GM23338 (cell line): ENCODE measurements at regions not wholly inside any gene's neighbourhood (a gene's known extent, or its start where the extent isn't known, plus 50 kb on each side); places are given as distances from the start of the nearest gene placed in this dataset.

Experiments
- ATAC-seq: fragments of 200-7000 bp; cut with Tn5 transposase; 3 replicates; pipeline ENCODE4 v1.9.1; 2020
- DNase-seq: peaks from one replicate; pipeline ENCODE4 v3.0.0-alpha.2; 2015; ENCODE audit warnings: low spot score
- H2AFZ ChIP-seq: fragments of 200-600 bp; sonication (generic); 2 replicates; pipeline ENCODE4 v1.8.0; 2016; ENCODE audit warnings: antibody characterized with exemption, mild to moderate bottlenecking, moderate library complexity
- H3F3A ChIP-seq: fragments of 200-600 bp; sonication (generic); replicated peaks from 2 replicates; pipeline ENCODE4 v1.8.0; 2017; ENCODE audit warnings: antibody characterized with exemption, mixed run types, low read depth
- H3K27ac ChIP-seq: fragments of 200-600 bp; sonication (generic); 2 replicates; pipeline ENCODE4 v1.6.1; 2016; ENCODE audit warnings: low read depth
- H3K27me3 ChIP-seq: fragments of 200-600 bp; sonication (generic); 2 replicates; pipeline ENCODE4 v1.8.0; 2016; ENCODE audit warnings: mild to moderate bottlenecking, mixed run types, moderate library complexity; ENCODE audit not compliant: insufficient read depth
- H3K36me3 ChIP-seq: fragments of 200-600 bp; sonication (generic); 2 replicates; pipeline ENCODE4 v1.8.0; 2016; ENCODE audit warnings: mild to moderate bottlenecking; ENCODE audit not compliant: insufficient read depth
- H3K4me1 ChIP-seq: fragments of 200-600 bp; sonication (generic); 2 replicates; pipeline ENCODE4 v1.8.0; 2016; ENCODE audit warnings: mild to moderate bottlenecking, moderate library complexity; ENCODE audit not compliant: insufficient read depth
- H3K4me2 ChIP-seq: fragments of 200-600 bp; sonication (generic); 2 replicates; pipeline ENCODE4 v1.7.1; 2017; ENCODE audit warnings: mixed run types
- H3K4me3 ChIP-seq: fragments of 200-600 bp; sonication (generic); 2 replicates; pipeline ENCODE4 v1.6.1; 2016; ENCODE audit warnings: mixed run types
- H3K79me2 ChIP-seq: fragments of 200-600 bp; sonication (generic); replicated peaks from 2 replicates; pipeline ENCODE4 v1.8.0; 2017; ENCODE audit warnings: mild to moderate bottlenecking; ENCODE audit not compliant: insufficient read depth
- H3K9me2 ChIP-seq: fragments of 200-600 bp; sonication (generic); 2 replicates; pipeline ENCODE4 v1.8.0; 2017; ENCODE audit not compliant: insufficient read depth
- H4K20me1 ChIP-seq: fragments of 200-600 bp; sonication (generic); replicated peaks from 2 replicates; pipeline ENCODE4 v1.8.0; 2017; ENCODE audit warnings: mild to moderate bottlenecking; ENCODE audit not compliant: insufficient read depth
- H3K27ac Mint-ChIP-seq: 2 replicates; pipeline ENCODE4 v1.8.0; 2020; ENCODE audit warnings: inconsistent platforms, mild to moderate bottlenecking, moderate library complexity, mixed read lengths
- H3K27me3 Mint-ChIP-seq: 3 replicates; pipeline ENCODE4 v1.8.0; 2022; ENCODE audit warnings: low read depth, mild to moderate bottlenecking, moderate library complexity, mixed read lengths, inconsistent platforms; ENCODE audit not compliant: insufficient read depth, poor library complexity
- H3K36me3 Mint-ChIP-seq: 3 replicates; pipeline ENCODE4 v1.8.0; 2021; ENCODE audit warnings: low read depth, mild to moderate bottlenecking, inconsistent platforms, moderate library complexity, mixed read lengths
- H3K4me1 Mint-ChIP-seq: 3 replicates; pipeline ENCODE4 v1.8.0; 2020; ENCODE audit warnings: mild to moderate bottlenecking, inconsistent platforms, mixed read lengths
- H3K4me3 Mint-ChIP-seq: 3 replicates; pipeline ENCODE4 v1.8.0; 2021; ENCODE audit warnings: moderate library complexity, mild to moderate bottlenecking, inconsistent platforms, mixed read lengths
- H3K9me3 Mint-ChIP-seq: 3 replicates; pipeline ENCODE4 v1.8.0; 2020; ENCODE audit warnings: moderate library complexity, mild to moderate bottlenecking, inconsistent platforms, mixed read lengths
- CREB1 ChIP-seq: fragments of 250-450 bp; sonication (Bioruptor Pico); IDR thresholded peaks from 2 replicates; pipeline ENCODE4 v1.5.0; 2020; ENCODE audit warnings: low read depth, mild to moderate bottlenecking, moderate library complexity
- EZH2 ChIP-seq: fragments of 200-600 bp; sonication (generic); IDR thresholded peaks from one replicate; pipeline ENCODE4 v1.8.0; 2017; ENCODE audit warnings: antibody characterized with exemption, mild to moderate bottlenecking, low read depth; ENCODE audit not compliant: unreplicated experiment
- EZH2phosphoT487 ChIP-seq: fragments of 200-600 bp; sonication (generic); IDR thresholded peaks from one replicate; pipeline ENCODE4 v1.8.1; 2018; ENCODE audit warnings: antibody characterized with exemption; ENCODE audit not compliant: unreplicated experiment
- JUNB ChIP-seq: IDR thresholded peaks from one replicate; pipeline ENCODE4 v1.6.1; 2016; ENCODE audit warnings: antibody characterized with exemption; ENCODE audit not compliant: unreplicated experiment
- NANOG ChIP-seq: IDR thresholded peaks from 2 replicates; pipeline ENCODE4 v1.6.1; 2016; ENCODE audit warnings: antibody characterized with exemption, borderline replicate concordance
- POLR2AphosphoS5 ChIP-seq: IDR thresholded peaks from 2 replicates; pipeline ENCODE4 v1.6.1; 2016; ENCODE audit warnings: antibody characterized with exemption, low read depth
- ZNF114 ChIP-seq: fragments of 250-450 bp; sonication (Bioruptor Pico); IDR thresholded peaks from 2 replicates; pipeline ENCODE4 v1.5.0; 2020; ENCODE audit warnings: mild to moderate bottlenecking, moderate library complexity
- ZNF331 ChIP-seq: fragments of 250-450 bp; sonication (Bioruptor Pico); IDR thresholded peaks from 2 replicates; pipeline ENCODE4 v1.5.0; 2020; ENCODE audit warnings: low read depth, mild to moderate bottlenecking, moderate library complexity
- TF ChIP-seq, protein P1 (sequence below): fragments of 250-450 bp; sonication (Bioruptor Pico); IDR thresholded peaks from 2 replicates; pipeline ENCODE4 v1.5.0; 2020; ENCODE audit warnings: mild to moderate bottlenecking, moderate library complexity
- TF ChIP-seq, protein P2 (sequence below), 2 experiments: fragments of 200-600 bp in 1 of 2; sonication (generic) in 1 of 2; conservative IDR thresholded peaks; 2 replicates each; pipeline versions ENCODE4 v1.5.1 to v1.6.1; 2016 to 2017; ENCODE audit warnings: antibody characterized with exemption in 2 of 2, low read depth in 2 of 2, mild to moderate bottlenecking in 2 of 2, moderate library complexity in 1 of 2
- TF ChIP-seq, protein P3 (sequence below): IDR thresholded peaks from one replicate; pipeline ENCODE4 v1.6.1; 2018; ENCODE audit warnings: antibody characterized with exemption; ENCODE audit not compliant: unreplicated experiment

DNA sequence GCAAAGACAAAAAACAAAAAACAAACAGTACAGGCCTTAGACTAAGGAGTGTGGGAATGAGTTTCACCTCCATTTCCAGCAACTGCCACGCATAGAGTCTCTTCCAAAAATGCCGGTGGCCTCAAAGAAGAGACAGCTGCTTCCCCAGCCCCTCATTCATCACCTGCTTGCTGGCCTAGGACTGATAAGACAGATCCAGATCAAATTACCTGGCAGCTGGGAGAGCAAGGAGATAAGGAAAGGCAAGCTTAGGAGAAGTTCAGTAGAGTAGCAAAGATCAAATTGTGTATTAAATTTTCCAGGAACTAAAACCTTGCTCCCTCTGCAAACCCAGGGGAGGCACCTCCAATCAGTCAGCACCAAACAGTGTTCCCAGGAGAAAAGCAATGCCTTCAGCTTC is 325.8 kb upstream of the CTNNB1 start:
- TF ChIP-seq NANOG (no peak), EZH2phosphoT487 (no peak), JUNB (no peak), EZH2 (no peak), POLR2AphosphoS5 (no peak), ZNF114 (CRISPR knock-in tag) (no peak), ZNF331 (no peak), CREB1 (CRISPR knock-in tag) (no peak)
- TF ChIP-seq, protein P1, sequence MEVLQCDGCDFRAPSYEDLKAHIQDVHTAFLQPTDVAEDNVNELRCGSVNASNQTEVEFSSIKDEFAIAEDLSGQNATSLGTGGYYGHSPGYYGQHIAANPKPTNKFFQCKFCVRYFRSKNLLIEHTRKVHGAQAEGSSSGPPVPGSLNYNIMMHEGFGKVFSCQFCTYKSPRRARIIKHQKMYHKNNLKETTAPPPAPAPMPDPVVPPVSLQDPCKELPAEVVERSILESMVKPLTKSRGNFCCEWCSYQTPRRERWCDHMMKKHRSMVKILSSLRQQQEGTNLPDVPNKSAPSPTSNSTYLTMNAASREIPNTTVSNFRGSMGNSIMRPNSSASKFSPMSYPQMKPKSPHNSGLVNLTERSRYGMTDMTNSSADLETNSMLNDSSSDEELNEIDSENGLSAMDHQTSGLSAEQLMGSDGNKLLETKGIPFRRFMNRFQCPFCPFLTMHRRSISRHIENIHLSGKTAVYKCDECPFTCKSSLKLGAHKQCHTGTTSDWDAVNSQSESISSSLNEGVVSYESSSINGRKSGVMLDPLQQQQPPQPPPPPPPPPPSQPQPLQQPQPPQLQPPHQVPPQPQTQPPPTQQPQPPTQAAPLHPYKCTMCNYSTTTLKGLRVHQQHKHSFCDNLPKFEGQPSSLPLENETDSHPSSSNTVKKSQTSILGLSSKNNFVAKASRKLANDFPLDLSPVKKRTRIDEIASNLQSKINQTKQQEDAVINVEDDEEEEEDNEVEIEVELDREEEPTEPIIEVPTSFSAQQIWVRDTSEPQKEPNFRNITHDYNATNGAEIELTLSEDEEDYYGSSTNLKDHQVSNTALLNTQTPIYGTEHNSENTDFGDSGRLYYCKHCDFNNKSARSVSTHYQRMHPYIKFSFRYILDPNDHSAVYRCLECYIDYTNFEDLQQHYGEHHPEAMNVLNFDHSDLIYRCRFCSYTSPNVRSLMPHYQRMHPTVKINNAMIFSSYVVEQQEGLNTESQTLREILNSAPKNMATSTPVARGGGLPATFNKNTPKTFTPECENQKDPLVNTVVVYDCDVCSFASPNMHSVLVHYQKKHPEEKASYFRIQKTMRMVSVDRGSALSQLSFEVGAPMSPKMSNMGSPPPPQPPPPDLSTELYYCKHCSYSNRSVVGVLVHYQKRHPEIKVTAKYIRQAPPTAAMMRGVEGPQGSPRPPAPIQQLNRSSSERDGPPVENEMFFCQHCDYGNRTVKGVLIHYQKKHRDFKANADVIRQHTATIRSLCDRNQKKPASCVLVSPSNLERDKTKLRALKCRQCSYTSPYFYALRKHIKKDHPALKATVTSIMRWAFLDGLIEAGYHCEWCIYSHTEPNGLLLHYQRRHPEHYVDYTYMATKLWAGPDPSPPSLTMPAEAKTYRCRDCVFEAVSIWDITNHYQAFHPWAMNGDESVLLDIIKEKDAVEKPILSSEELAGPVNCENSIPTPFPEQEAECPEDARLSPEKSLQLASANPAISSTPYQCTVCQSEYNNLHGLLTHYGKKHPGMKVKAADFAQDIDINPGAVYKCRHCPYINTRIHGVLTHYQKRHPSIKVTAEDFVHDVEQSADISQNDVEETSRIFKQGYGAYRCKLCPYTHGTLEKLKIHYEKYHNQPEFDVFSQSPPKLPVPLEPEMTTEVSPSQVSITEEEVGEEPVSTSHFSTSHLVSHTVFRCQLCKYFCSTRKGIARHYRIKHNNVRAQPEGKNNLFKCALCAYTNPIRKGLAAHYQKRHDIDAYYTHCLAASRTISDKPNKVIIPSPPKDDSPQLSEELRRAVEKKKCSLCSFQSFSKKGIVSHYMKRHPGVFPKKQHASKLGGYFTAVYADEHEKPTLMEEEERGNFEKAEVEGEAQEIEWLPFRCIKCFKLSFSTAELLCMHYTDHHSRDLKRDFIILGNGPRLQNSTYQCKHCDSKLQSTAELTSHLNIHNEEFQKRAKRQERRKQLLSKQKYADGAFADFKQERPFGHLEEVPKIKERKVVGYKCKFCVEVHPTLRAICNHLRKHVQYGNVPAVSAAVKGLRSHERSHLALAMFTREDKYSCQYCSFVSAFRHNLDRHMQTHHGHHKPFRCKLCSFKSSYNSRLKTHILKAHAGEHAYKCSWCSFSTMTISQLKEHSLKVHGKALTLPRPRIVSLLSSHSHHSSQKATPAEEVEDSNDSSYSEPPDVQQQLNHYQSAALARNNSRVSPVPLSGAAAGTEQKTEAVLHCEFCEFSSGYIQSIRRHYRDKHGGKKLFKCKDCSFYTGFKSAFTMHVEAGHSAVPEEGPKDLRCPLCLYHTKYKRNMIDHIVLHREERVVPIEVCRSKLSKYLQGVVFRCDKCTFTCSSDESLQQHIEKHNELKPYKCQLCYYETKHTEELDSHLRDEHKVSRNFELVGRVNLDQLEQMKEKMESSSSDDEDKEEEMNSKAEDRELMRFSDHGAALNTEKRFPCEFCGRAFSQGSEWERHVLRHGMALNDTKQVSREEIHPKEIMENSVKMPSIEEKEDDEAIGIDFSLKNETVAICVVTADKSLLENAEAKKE: no peak
- TF ChIP-seq, protein P2, sequence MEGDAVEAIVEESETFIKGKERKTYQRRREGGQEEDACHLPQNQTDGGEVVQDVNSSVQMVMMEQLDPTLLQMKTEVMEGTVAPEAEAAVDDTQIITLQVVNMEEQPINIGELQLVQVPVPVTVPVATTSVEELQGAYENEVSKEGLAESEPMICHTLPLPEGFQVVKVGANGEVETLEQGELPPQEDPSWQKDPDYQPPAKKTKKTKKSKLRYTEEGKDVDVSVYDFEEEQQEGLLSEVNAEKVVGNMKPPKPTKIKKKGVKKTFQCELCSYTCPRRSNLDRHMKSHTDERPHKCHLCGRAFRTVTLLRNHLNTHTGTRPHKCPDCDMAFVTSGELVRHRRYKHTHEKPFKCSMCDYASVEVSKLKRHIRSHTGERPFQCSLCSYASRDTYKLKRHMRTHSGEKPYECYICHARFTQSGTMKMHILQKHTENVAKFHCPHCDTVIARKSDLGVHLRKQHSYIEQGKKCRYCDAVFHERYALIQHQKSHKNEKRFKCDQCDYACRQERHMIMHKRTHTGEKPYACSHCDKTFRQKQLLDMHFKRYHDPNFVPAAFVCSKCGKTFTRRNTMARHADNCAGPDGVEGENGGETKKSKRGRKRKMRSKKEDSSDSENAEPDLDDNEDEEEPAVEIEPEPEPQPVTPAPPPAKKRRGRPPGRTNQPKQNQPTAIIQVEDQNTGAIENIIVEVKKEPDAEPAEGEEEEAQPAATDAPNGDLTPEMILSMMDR (conservative IDR thresholded peaks at IDR 0.05; ENCODE audit: low read depth in 2 of 2): no peak
- TF ChIP-seq, protein P3, sequence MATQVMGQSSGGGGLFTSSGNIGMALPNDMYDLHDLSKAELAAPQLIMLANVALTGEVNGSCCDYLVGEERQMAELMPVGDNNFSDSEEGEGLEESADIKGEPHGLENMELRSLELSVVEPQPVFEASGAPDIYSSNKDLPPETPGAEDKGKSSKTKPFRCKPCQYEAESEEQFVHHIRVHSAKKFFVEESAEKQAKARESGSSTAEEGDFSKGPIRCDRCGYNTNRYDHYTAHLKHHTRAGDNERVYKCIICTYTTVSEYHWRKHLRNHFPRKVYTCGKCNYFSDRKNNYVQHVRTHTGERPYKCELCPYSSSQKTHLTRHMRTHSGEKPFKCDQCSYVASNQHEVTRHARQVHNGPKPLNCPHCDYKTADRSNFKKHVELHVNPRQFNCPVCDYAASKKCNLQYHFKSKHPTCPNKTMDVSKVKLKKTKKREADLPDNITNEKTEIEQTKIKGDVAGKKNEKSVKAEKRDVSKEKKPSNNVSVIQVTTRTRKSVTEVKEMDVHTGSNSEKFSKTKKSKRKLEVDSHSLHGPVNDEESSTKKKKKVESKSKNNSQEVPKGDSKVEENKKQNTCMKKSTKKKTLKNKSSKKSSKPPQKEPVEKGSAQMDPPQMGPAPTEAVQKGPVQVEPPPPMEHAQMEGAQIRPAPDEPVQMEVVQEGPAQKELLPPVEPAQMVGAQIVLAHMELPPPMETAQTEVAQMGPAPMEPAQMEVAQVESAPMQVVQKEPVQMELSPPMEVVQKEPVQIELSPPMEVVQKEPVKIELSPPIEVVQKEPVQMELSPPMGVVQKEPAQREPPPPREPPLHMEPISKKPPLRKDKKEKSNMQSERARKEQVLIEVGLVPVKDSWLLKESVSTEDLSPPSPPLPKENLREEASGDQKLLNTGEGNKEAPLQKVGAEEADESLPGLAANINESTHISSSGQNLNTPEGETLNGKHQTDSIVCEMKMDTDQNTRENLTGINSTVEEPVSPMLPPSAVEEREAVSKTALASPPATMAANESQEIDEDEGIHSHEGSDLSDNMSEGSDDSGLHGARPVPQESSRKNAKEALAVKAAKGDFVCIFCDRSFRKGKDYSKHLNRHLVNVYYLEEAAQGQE: no peak
- no peak overlapping the region for H3K4me2 ChIP-seq
- H3K9me3 Mint-ChIP-seq: no peaks in the 10 kb centered on the region
- no peaks in the 10 kb centered on the region for H3K79me2 ChIP-seq
- no peak overlapping the region for H2AFZ ChIP-seq
- peaks cover 2% of the 10 kb centered on the region; the same call in 1 of the 2 replicates for H3K9me2 ChIP-seq
- H3K27me3 ChIP-seq: no peaks in the 10 kb centered on the region
- H3F3A ChIP-seq: no peaks in the 10 kb centered on the region
- DNase-seq (no peak), ATAC-seq (no peak)
- H3K27me3 Mint-ChIP-seq: peaks cover 4% of the 10 kb centered on the region
- no peak overlapping the region for H3K27ac ChIP-seq
- H3K27ac Mint-ChIP-seq: no peak overlapping the region
- no peaks in the 10 kb centered on the region for H3K36me3 Mint-ChIP-seq
- H3K36me3 ChIP-seq: no peaks in the 10 kb centered on the region
- H3K4me1 Mint-ChIP-seq: peaks cover 28% of the 10 kb centered on the region
- no peak overlapping the region for H3K4me3 Mint-ChIP-seq
- no peak overlapping the region for H3K4me3 ChIP-seq
- H3K4me1 ChIP-seq: peaks cover 8% of the 10 kb centered on the region; the same call in 1 of the 2 replicates
- H4K20me1 ChIP-seq: no peaks in the 10 kb centered on the region
